ENCODE measurements at regions not wholly inside any gene's neighbourhood (a gene's known extent, or its start where the extent isn't known, plus 50 kb on each side); places are given as distances from the start of the nearest gene placed in this dataset.

DNA sequence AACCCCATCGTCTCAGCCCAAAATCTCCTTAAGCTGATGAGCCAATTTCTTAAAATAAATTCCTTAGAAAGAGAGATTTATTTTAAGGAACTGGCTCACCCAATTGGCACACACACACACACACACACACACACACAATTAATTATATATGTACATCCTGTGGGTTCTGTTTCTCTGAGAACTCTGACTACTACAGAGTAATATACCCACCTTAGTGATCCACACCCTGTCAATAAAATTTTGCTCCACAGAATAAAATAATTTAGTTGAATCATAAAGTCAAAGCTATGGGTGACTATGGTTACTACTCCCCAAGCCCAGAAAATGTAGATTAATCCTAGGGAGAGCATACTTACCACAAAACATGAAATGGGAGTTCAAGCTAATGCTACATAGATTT lies 131.0 kb downstream of the DMAC1 start:
- peaks cover 0 to 2% (median 0%) of the 10 kb centered on the region in 4 experiments; a peak in 1 of 7 replicates for H3K4me1 ChIP-seq (replicated peaks in 1 of 4; ENCODE audit: control insufficient read depth in 3 of 4, insufficient read depth in 4 of 4, low read length in 3 of 4)
- no peak overlapping the region for H3K4me2 ChIP-seq (ENCODE audit: insufficient read depth in 1 of 2, low read depth in 2 of 2, low read length in 2 of 2)
- H3K14ac ChIP-seq (ENCODE audit: insufficient read length): no peak overlapping the region
- H3K27me3 ChIP-seq (replicated peaks in 1 of 4; ENCODE audit: control insufficient read depth in 3 of 4, extremely low read depth in 1 of 4, insufficient read depth in 3 of 4, low read length in 3 of 4): no peaks in the 10 kb centered on the region
- no peak overlapping the region for H3K4me3 ChIP-seq (ENCODE audit: extremely low read depth in 1 of 4, insufficient read depth in 2 of 4, low read depth in 3 of 4, low read length in 4 of 4)
- H2BK15ac ChIP-seq (ENCODE audit: low read length): no peak overlapping the region
- 82% methylated on average over 1 of the region's 1 CpG; no CpG with 5 or more reads in 1 of the 2 experiments for WGBS, 2 experiments (ENCODE audit: extremely low coverage in 1 of 2, insufficient coverage in 1 of 2, insufficient read length in 1 of 2, insufficient replicate concordance in 2 of 2, low coverage in 1 of 2, low lambda C conversion rate in 2 of 2, missing lambda C conversion rate in 1 of 2)
- H4K8ac ChIP-seq (ENCODE audit: extremely low read depth, insufficient read depth, low read length): no peak overlapping the region
- H3K18ac ChIP-seq (ENCODE audit: extremely low read depth, low read length): no peak overlapping the region
- H3K36me3 ChIP-seq (ENCODE audit: control insufficient read depth in 2 of 4, insufficient read depth in 4 of 4, low read length in 3 of 4): no peaks in the 10 kb centered on the region
- no peak overlapping the region for H3K23ac ChIP-seq (ENCODE audit: insufficient read length)
- H3K27ac ChIP-seq (ENCODE audit: low read depth, low read length): no peak overlapping the region
- TF ChIP-seq KDM4A (IDR thresholded peaks at IDR 0.05; ENCODE audit: low read depth, low read length, severe bottlenecking): no peak
- no peak for TF ChIP-seq SUZ12 (IDR thresholded peaks at IDR 0.05; ENCODE audit: low read length)
- TF ChIP-seq CTBP2 (IDR thresholded peaks at IDR 0.05; ENCODE audit: borderline replicate concordance, insufficient read depth, insufficient read length, low read length): no peak
- no peak for TF ChIP-seq CREB1 (IDR thresholded peaks at IDR 0.05)
- no peak for TF ChIP-seq RAD21 (IDR thresholded peaks at IDR 0.05 in 1 of 2, conservative IDR thresholded peaks at IDR 0.05 in 1 of 2; ENCODE audit: low read depth in 2 of 2, low read length in 2 of 2)
- DNase-seq (ENCODE audit: low read depth in 1 of 2, low spot score in 2 of 2) (no peak), FAIRE-seq (no peak)
- ChIA-PET CTCF (ENCODE audit: partially characterized antibody) (interaction anchor here (1.2 to 1.6 kb wide), 2 partner anchors 11 to 12 kb away, joined by 4 to 7 read pairs; no protein-coding TSS in a partner anchor), POLR2A (ENCODE audit: partially characterized antibody) (no interaction called here)
- no peaks in the 10 kb centered on the region for H3K79me2 ChIP-seq (ENCODE audit: control insufficient read depth in 1 of 2, insufficient read depth in 2 of 2, low read length in 2 of 2)
- no peak overlapping the region for H2BK5ac ChIP-seq (ENCODE audit: low read depth, low read length)
- H4K20me1 ChIP-seq (replicated peaks in 1 of 2; ENCODE audit: control insufficient read depth in 1 of 2, insufficient read depth in 2 of 2, low read length in 2 of 2): no peaks in the 10 kb centered on the region
- H2AK5ac ChIP-seq (ENCODE audit: low read depth, low read length): no peak overlapping the region
- H2BK20ac ChIP-seq (ENCODE audit: low read length): no peak overlapping the region
- H3K9me3 ChIP-seq (ENCODE audit: insufficient read depth in 2 of 2, low read depth in 1 of 2, low read length in 1 of 2): no peaks in the 10 kb centered on the region
- no peak overlapping the region for H2AFZ ChIP-seq (ENCODE audit: low read length)
- no peaks in the 10 kb centered on the region for H3K79me1 ChIP-seq (ENCODE audit: low read depth, low read length)
- no peak overlapping the region for H4K5ac ChIP-seq (ENCODE audit: insufficient read length, low read depth, low read length)
- H3K4ac ChIP-seq (replicated peaks; ENCODE audit: insufficient read length, low read depth, low read length): no peak overlapping the region
- H4K91ac ChIP-seq (replicated peaks; ENCODE audit: insufficient read length, low read length): no peak overlapping the region
- no peak overlapping the region for H3K56ac ChIP-seq (replicated peaks; ENCODE audit: insufficient read length, low read depth, low read length)
- H2BK120ac ChIP-seq (replicated peaks; ENCODE audit: low read depth, low read length): no peak overlapping the region
- H3K9ac ChIP-seq (replicated peaks in 1 of 4; ENCODE audit: extremely low read depth in 1 of 4, low read depth in 3 of 4, low read length in 3 of 4): no peak overlapping the region
- no peaks in the 10 kb centered on the region for H3K23me2 ChIP-seq (ENCODE audit: low read depth, low read length)
- H2BK12ac ChIP-seq (ENCODE audit: low read depth, low read length): no peak overlapping the region

Measured in H1 (cell line).